ENCODE measurements at regions not wholly inside any gene's neighbourhood (a gene's known extent, or its start where the extent isn't known, plus 50 kb on each side); places are given as distances from the start of the nearest gene placed in this dataset.

DNA sequence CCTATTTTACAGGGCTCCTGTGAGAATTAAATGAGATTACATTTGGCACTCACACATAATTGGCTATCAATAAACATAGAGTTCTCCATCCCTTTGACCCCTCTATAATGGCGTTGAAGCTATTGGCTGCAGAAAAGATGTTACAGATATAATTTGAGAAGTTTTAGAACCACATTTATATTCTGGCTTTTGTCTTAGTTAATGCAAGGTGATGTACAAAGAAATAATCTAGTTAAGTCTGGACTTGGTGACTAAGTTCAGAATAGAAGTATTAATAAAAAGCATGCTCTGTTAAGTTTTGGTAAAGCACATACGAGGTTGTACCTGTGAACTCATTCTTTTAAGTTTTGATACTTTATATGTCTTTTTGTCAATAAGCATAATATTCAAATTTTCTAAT lies 187.1 kb upstream of the HMGA2 start:
- H3K4me3 ChIP-seq (ENCODE audit: low read length), result no peak overlapping the region
- TF ChIP-seq ZNF274 (IDR thresholded peaks at IDR 0.05; ENCODE audit: low read depth, low read length), result no peak

DNA sequence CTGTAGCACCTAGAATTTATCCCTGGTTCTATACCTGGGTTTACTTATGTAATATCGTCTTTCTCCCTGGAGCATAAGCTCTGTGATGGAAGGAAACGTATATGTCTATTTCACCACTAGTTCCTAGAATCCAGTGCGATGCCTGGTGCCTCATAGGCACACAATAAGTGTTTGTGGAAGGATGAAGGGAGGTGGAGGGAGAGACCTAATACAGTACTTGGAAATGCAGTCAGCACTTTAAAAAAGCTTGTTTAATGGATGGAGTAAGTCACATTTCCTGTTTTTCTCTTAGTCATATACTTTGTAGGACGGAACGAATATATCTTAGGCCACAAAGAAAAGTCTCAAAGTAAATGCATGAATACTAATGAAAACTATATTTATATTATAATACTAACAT lies 186.5 kb upstream of the HMGA2 start:
- no peak overlapping the region for H3K4me3 ChIP-seq (ENCODE audit: low read length)
- no peak for TF ChIP-seq ZNF274 (IDR thresholded peaks at IDR 0.05; ENCODE audit: low read depth, low read length)

DNA sequence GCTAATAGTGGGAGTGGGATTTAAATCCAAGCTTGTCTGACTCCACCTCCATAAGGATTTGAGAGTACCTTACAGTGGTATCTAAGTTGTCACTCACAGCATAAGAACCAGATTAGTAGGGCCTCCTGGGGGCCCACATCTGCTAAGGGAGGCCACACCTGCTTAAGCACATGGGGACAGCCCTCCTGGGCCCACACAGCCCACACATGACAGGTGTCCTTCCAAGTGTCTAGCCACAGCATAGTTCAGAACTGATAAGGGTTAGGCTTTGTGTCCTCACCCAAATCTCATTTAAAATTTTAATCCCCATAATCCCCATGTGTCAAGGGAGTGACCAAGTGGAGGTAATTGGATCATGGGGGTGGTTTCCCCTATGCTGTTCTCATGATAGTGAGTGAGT lies 186.0 kb upstream of the HMGA2 start:
- H3K4me3 ChIP-seq (ENCODE audit: low read length), result no peak overlapping the region
- TF ChIP-seq ZNF274 (IDR thresholded peaks at IDR 0.05; ENCODE audit: low read depth, low read length), result no peak

DNA sequence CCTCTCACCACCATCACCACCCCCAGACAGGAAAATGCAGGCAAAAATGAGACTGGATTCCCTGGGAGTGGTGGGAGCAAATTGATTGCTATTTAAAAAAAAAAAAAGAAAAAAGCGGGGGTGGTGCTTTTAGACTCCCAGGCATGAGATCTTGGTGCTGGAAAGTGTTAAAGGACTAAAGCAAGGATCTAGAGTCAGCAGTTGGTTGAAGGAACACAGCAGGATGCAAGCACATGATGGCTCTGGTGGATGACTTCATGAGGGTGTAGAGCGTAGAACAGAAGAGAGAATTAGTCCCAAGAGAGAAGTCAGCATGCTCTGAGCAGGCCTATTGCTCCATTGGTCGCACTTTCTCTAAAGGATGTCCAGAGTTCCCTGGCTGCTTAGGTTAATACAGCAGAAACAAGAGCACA lies 183.8 kb upstream of the HMGA2 start:
- H3K4me3 ChIP-seq (ENCODE audit: low read length), result no peak overlapping the region
- TF ChIP-seq ZNF274 (IDR thresholded peaks at IDR 0.05; ENCODE audit: low read depth, low read length), result no peak

DNA sequence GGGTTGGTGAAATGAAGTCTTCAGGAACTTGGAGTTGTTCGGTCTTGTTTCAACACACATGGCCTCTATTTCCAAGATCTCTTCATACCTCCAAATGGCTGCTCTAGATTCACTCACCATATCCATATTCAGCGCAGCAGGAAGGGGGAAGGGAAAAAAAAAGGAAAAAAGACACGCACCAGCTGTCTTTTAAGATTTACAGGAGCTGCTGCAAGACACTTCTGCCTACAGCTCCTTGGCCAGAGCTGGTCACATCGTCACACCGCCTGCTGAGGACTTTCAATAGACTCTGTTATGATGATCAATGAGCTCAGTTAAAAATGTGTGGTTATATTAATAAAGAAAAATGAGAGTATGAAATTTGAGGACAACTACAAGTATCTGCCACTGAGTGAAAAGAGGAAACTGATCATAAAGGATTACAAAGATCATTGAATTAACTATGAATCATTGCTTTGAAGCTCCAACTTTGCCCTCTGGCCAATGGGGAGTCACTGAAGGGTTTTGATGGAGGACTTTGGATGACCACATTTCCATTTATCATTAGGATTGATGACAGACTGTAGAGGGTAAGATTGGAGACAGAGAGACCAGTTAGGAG lies 182.1 kb upstream of the HMGA2 start:
- no peak overlapping the region for H3K4me3 ChIP-seq (ENCODE audit: low read length)
- no peak for TF ChIP-seq ZNF274 (IDR thresholded peaks at IDR 0.05; ENCODE audit: low read depth, low read length)

DNA sequence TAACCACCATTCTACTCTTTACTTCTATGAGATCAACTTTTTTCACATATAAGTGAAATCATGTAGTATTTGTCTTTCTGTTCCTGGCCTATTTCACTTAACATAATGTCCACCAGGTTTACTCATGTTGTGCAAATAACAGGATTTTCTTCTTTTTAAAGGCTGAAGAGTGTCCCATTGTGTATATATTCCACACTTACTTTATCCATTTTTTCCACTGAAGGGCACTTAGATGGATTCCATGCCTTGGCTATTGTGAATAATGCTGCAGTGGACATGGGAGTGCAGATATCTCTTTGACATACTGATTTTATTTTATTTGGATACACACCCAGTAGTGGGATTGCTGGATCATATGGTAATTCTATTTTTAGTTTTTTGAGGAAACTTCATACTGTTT lies 181.1 kb upstream of the HMGA2 start:
- H3K4me3 ChIP-seq (ENCODE audit: low read length), result no peak overlapping the region
- no peak for TF ChIP-seq ZNF274 (IDR thresholded peaks at IDR 0.05; ENCODE audit: low read depth, low read length)

DNA sequence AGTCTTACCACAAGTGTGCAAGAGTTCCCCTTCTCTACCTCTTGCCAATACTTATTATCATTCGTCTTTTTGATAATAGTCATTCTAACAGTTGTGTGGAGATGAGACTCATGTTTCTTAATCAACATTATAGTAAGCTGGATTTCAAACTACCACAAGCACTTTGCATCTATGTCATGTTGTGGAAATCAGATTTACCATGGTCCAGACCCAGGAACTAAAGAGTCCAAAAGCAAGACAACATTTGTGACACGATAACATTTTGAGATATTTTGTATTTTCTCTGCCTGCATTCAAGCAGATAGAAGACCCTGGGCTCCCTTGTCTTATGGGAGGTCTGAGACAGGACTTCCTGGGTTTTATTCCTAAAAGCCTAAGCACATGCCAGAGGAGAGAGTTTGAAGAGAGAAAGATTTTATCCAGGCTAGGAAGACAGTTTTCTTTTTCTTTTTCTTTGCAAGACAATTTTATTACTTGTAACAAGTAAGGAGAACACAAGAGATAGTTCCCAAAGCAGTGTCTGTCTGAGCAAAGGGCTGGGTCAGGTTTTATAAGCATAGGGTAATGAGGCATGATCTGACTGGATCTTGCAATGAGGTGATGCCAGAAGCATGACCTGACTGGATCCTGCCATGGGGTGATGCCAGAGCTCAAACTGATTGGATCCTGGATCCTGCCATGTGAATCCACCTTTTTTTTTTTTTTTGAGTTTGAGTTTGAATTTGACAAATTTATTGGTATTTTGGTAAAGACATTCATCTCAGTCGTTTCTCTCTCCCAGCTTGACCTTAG lies 180.5 kb upstream of the HMGA2 start:
- no peak overlapping the region for H3K4me3 ChIP-seq (ENCODE audit: low read length)
- no peak for TF ChIP-seq ZNF274 (IDR thresholded peaks at IDR 0.05; ENCODE audit: low read depth, low read length)

DNA sequence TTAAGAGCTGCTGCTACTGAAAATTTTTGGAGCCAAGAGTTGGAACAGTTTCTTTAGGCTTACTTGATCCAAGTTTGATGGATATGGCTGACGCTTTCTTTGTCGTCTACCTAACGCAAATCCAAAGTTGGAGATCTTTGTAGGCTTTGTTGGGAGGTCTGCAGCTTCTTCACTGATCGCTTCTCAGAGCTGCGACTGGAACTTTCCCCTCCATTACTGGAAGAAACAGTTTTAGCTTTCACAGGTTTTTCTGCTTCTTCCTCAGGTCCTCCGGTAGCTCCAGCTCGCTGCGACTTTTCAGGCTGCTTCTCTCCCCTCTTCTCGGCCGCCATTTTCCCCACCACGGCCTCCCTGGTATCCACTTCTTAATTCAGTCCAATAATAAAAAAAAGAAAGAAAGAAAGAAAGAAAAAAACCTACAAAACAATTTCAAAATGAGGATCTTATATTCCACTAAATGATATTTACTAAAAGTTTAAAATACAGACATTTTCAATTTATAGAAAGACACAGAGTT lies 178.1 kb upstream of the HMGA2 start:
- H3K4me3 ChIP-seq (ENCODE audit: low read length), result no peak overlapping the region
- no peak for TF ChIP-seq ZNF274 (IDR thresholded peaks at IDR 0.05; ENCODE audit: low read depth, low read length)

DNA sequence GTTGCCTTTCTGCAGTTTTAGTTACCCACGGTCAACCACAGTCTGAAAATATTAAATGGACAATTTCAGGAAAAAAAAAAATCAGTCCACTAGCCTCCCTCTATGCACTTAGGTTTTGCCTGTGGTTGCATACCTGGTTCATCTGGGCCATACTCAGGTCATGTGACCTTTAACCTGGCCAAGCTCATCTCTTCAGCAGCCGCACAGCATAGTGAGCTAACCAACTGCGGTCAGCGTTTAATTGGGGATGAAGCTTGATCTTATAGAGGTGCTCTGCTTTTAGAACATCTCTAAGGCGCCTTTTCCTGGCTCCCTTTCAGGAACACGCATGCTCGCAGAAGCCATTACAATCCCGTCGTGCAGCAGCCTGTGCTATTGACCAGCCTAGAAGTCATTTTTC lies 177.2 kb upstream of the HMGA2 start:
- no peak overlapping the region for H3K4me3 ChIP-seq (ENCODE audit: low read length)
- TF ChIP-seq ZNF274 (IDR thresholded peaks at IDR 0.05; ENCODE audit: low read depth, low read length), result no peak

DNA sequence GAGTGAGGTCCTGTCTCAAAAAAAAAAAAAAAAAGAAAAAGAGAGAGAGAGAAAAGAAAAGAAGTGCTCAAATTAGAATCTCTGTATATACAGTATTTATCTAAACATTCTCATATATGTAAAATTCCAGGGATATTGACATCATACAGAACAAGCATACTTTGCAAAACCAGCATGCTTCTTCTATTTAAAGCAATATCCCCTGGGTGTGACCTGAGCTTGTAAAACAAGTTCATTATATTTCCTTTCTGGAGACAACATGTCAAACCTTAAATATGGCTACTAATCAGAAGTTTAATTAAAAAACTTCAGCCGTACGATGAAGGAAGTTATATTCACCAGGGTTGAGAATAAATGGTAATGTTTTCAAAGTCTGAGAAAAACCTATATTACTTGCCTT lies 175.8 kb upstream of the HMGA2 start:
- no peak for TF ChIP-seq ZNF274 (IDR thresholded peaks at IDR 0.05; ENCODE audit: low read depth, low read length)
- no peak overlapping the region for H3K4me3 ChIP-seq (ENCODE audit: low read length)

DNA sequence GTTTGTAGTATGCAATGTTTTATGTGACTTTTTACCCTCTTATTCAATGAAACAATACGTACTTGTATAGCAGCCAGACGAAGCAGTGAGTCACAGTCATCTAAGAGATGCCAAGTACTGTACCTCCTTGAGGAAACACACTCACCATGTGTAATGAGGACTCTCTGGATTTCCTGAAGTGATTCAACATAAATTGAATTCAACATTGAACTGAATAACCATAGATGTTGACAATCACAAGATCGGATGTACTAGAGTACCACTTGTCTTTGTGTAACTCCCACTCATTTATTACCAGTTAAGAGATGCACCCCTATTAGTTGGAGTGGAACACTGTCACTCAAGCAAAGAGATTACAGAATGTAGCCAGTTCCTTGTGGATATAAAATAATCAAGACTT lies 175.2 kb upstream of the HMGA2 start:
- H3K4me3 ChIP-seq (ENCODE audit: low read length), result no peak overlapping the region
- no peak for TF ChIP-seq ZNF274 (IDR thresholded peaks at IDR 0.05; ENCODE audit: low read depth, low read length)

DNA sequence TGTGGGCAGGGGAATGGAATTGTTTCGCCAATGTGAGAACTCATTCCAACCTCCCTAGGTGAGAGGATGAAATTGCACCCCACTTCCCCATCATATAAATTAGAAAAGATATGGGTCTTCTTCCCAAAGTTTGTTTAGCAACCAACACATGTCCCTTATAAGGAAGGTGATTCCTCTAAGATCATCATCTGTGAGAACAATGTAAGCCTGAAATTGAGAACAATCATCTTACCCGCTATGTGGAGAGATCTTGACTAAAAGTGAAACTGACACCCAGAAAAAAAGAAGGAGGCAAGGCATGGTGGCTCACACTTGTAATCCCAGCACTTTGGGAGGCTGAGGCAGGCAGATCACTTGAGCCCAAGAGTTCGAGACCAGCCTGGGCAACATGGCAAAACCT lies 173.2 kb upstream of the HMGA2 start:
- TF ChIP-seq ZNF274 (IDR thresholded peaks at IDR 0.05; ENCODE audit: low read depth, low read length), result no peak
- no peak overlapping the region for H3K4me3 ChIP-seq (ENCODE audit: low read length)

DNA sequence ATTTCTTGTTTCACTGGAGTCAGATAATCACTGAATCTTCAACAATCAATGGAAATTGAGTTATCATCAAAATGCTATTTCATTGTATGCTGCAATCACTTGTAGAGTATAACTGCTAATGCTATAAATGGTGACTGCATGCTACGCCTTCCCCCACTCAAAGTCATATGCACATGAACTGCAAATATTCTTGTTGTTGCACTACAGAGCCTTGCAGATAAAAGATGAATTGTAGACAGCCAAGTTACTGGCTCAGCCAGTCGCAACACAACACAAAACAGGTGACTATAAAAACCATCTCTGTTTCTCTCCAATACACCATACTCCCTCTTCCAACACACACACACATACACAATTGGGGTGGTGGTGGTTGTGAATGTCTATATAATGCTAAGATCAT lies 171.0 kb upstream of the HMGA2 start:
- TF ChIP-seq ZNF274 (IDR thresholded peaks at IDR 0.05; ENCODE audit: low read depth, low read length), result no peak
- no peak overlapping the region for H3K4me3 ChIP-seq (ENCODE audit: low read length)

DNA sequence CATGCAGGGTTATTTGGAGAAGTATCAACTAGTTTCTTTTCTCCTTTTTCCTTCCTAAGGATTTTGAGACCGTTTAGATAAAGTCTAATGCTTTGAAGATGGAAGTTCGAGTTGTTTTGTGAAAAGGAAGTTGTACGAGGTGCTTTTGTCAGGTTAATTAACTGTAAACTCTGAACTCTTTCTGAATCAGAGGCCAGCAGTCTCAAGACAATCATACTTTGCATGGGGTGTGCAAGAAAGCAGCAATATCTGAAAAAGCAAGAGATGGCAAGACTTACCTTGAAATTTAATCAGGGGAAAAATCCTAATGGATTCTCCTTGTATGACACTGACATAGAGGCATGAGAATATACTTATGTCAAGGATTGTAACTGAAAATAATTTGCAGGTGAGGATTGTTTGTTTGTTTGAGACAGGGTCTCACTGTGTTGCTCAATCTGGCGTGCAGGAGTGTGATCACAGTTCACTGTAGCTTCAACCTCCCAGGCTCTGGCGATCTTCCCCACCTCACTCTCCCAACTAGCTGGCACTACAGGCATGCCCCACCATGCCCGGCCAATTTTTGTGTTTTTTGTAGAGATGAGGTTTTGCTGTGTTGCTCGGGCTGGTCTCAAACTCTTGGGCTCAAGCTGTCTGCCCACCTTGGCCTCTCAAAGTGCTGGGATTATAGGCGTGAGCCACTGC lies 170.2 kb upstream of the HMGA2 start:
- no peak for TF ChIP-seq ZNF274 (IDR thresholded peaks at IDR 0.05; ENCODE audit: low read depth, low read length)
- H3K4me3 ChIP-seq (ENCODE audit: low read length), result no peak overlapping the region

DNA sequence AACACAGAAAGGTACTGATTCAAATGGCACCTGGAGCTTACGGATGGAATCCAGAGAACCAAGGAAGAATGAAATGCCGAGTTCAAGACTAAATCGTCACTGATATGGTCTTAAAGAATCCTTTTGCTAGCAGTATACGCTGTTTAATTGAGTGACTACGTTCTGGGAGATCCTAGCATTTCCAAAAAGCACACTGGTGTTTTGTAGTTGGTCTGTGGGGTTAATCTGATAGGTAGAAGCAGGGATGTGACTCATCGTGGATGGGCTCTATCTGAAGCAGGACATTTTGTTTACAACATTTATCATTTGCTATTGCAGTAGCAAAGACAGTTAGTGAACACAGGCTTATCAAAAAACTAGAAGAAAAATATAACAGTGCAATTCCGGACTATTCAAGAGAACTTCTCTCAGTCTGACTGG lies 169.2 kb upstream of the HMGA2 start:
- no peak for TF ChIP-seq ZNF274 (IDR thresholded peaks at IDR 0.05; ENCODE audit: low read depth, low read length)
- H3K4me3 ChIP-seq (ENCODE audit: low read length), result no peak overlapping the region

All from GM08714 (cell line).